ENCODE measurements at regions not wholly inside any gene's neighbourhood (a gene's known extent, or its start where the extent isn't known, plus 50 kb on each side); places are given as distances from the start of the nearest gene placed in this dataset.

- no peak for TF ChIP-seq CTCF (conservative IDR thresholded peaks at IDR 0.05)
- TF ChIP-seq EZH2 (IDR thresholded peaks at IDR 0.05; ENCODE audit: low read depth) = no peak
Measured at GRCh38 chr2:145112467-145112866, 592.5 kb upstream of the ZEB2 start.
